Bronchial epithelial cell (primary cell): ENCODE measurements at regions not wholly inside any gene's neighbourhood (a gene's known extent, or its start where the extent isn't known, plus 50 kb on each side); places are given as distances from the start of the nearest gene placed in this dataset.

ENCODE experiments used
- DNase-seq: peaks from one replicate; pipeline ENCODE4 v3.0.0-alpha.2; 2010; ENCODE audit warnings: low read depth
- FAIRE-seq: peaks from 2 replicates; lab custom pipeline; 2011; peaks lifted over from hg19 to GRCh38; lab: Jason Lieb, UNC
- H3K27me3 ChIP-seq: 2 replicates; pipeline ENCODE4 v1.5.1; 2011; ENCODE audit warnings: low read length; ENCODE audit not compliant: control insufficient read depth, insufficient read depth
- H3K36me3 ChIP-seq: 2 replicates; pipeline ENCODE4 v1.5.1; 2011; ENCODE audit warnings: low read length; ENCODE audit not compliant: control insufficient read depth, insufficient read depth
- H3K4me3 ChIP-seq: 2 replicates; pipeline ENCODE4 v1.5.1; 2011; ENCODE audit warnings: mild to moderate bottlenecking, low read depth, low read length, control low read depth
- CTCF ChIP-seq: IDR thresholded peaks from 2 replicates; pipeline ENCODE4 v1.5.1; 2011; ENCODE audit warnings: mild to moderate bottlenecking, moderate library complexity, low read length, control low read depth, inconsistent platforms; ENCODE audit not compliant: insufficient read depth, severe bottlenecking

GRCh38 chr1:95731466-95731865 lies 497.5 kb downstream of the RWDD3 start:
- FAIRE-seq, result no peak
- no peaks in the 10 kb centered on the region for H3K27me3 ChIP-seq
- no peak for TF ChIP-seq CTCF
- H3K4me3 ChIP-seq, result no peak overlapping the region
- DNase-seq, result peak; percentile 79
- no peaks in the 10 kb centered on the region for H3K36me3 ChIP-seq

GRCh38 chr1:95733031-95733430 lies 499.0 kb downstream of the RWDD3 start:
- no peaks in the 10 kb centered on the region for H3K27me3 ChIP-seq
- no peak for FAIRE-seq
- peak; percentile 68 for DNase-seq

DNA sequence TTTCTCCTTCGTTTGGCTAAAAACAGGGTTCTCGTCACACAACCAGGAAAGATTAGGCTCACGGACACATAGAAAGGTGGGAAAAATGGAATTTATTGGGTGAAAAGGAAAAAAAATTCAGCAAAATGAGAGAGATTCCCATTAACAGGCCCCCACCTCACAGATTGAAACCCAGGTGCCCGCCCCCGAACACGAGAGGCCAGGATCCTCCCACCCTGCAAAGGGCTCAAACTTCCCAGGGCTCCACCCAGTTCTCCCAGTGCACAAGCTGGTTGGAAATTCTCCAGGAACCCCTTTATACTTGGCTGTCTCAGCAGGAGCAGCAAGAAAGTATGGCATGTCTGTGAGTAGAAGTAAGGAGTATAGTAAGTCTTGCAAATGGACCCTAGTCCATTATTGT lies 499.7 kb downstream of the RWDD3 start:
- Histone ChIP-seq H3K4me3 (no peak overlapping the region), H3K27me3 (no peaks in the 10 kb centered on the region), H3K36me3 (no peaks in the 10 kb centered on the region)
- no peak for TF ChIP-seq CTCF
- FAIRE-seq, result no peak
- DNase-seq, result no peak

More at GRCh38 chr1:95733031-95733430, 499.0 kb downstream of the RWDD3 start:
- TF ChIP-seq CTCF, result no peak
- no peak overlapping the region for H3K4me3 ChIP-seq
- no peaks in the 10 kb centered on the region for H3K36me3 ChIP-seq

DNA sequence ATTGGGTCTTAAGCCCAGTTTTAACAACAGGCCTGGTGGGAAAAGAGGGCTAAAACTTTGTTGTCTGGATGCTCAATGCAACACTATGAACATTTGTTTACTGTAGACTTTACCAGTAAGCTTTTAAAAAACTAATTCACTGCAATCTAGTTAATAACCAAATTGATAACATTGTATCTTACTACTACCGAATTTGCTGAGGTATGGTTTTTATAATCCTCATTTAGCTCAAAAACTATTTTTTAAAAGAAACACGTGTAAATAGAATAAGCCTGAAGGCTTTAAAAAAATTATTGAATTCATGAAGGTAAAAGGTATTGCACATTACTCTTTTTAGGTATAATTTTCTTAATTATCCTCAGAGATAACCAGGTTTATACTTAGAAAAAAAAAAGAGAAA lies 500.6 kb downstream of the RWDD3 start:
- no peak for FAIRE-seq
- H3K27me3 ChIP-seq, result no peaks in the 10 kb centered on the region
- TF ChIP-seq CTCF, result no peak
- no peaks in the 10 kb centered on the region for H3K36me3 ChIP-seq
- H3K4me3 ChIP-seq, result no peak overlapping the region
- no peak for DNase-seq

DNA sequence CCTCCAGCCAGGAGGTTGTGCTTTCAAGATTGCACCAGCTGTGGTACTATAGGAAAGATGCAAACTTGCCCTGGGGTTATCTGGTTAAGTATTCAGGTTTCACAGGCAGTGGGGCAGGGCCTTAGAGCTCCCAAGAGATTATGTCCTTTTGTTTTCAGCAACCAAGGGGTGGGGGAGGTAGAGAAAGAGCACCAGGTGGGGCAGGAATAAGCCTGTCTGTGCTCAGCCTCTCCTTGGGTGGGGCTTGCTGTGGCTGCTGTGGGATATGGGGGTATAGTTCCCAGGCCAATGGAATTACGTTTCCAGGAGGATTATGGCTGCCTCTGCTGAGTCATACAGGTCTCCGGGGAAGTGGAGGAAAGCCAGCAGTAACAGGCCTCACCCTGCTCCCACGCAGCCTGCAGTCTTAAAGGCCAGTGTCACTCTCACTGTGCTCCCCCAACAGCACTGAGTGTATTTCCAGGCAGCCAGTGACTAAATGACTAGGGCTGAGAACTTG lies 508.6 kb downstream of the RWDD3 start:
- FAIRE-seq (peak; percentile 97), DNase-seq (peak; percentile 99)
- H3K36me3 ChIP-seq, result no peaks in the 10 kb centered on the region
- no peak for TF ChIP-seq CTCF
- no peaks in the 10 kb centered on the region for H3K27me3 ChIP-seq
- H3K4me3 ChIP-seq, result peak overlapping the region; percentile 15

DNA sequence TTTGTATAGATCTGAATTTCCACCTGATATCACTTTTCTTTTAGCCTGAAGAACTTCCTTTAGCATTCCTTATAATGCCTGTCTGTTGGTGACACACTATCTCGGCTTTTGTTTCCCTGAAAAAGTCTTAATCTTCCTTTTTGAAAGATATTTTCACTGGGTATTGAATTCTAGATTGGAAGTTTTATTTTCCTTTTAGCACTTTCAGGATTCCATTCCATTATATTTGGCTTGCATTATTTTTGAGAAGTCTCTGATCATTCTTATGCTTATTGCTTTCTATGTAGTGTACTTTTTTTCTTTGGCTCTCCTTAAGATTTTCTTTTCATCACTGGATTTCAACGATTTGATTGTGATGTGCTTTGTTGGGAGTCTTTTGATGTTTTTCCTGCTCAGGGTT lies 510.7 kb downstream of the RWDD3 start:
- H3K27me3 ChIP-seq, result no peaks in the 10 kb centered on the region
- no peak overlapping the region for H3K4me3 ChIP-seq
- DNase-seq (no peak), FAIRE-seq (no peak)
- no peaks in the 10 kb centered on the region for H3K36me3 ChIP-seq
- no peak for TF ChIP-seq CTCF
